H1 (cell line): ENCODE measurements at regions not wholly inside any gene's neighbourhood (a gene's known extent, or its start where the extent isn't known, plus 50 kb on each side); places are given as distances from the start of the nearest gene placed in this dataset.

ENCODE experiments used
- CTCF ChIA-PET: fragments of 300-600 bp; sonication (Branson Sonifier 250); formaldehyde crosslinking; loops from one replicate; lab custom pipeline; 2021; ENCODE audit not compliant: partially characterized antibody; lab: Charles Lee
- POLR2A ChIA-PET: fragments of 300-600 bp; sonication (Branson Sonifier 250); formaldehyde crosslinking; loops from one replicate; lab custom pipeline; 2021; ENCODE audit warnings: inconsistent platforms; ENCODE audit not compliant: partially characterized antibody; lab: Charles Lee
- DNase-seq, 2 experiments: peaks; one replicate each; pipeline versions ENCODE4 v3.0.0 to v3.0.0-alpha.2; 2010 to 2022; ENCODE audit warnings: low spot score in 2 of 2, low read depth in 1 of 2, mixed read lengths in 1 of 2
- FAIRE-seq: peaks from 2 replicates; lab custom pipeline; 2011; peaks lifted over from hg19 to GRCh38; lab: Jason Lieb, UNC
- H2AFZ ChIP-seq: 2 replicates; pipeline ENCODE4 v1.8.1; 2012; ENCODE audit warnings: low read length, inconsistent platforms
- H2AK5ac ChIP-seq: 2 replicates; pipeline ENCODE4 v1.6.1; 2013; ENCODE audit warnings: low read depth, low read length
- H2BK120ac ChIP-seq: replicated peaks from 2 replicates; pipeline ENCODE3; 2013; ENCODE audit warnings: low read depth, low read length, inconsistent platforms
- H2BK12ac ChIP-seq: 2 replicates; pipeline ENCODE4 v1.6.1; 2013; ENCODE audit warnings: low read depth, low read length
- H2BK15ac ChIP-seq: 2 replicates; pipeline ENCODE4 v1.6.1; 2013; ENCODE audit warnings: low read length
- H2BK20ac ChIP-seq: 2 replicates; pipeline ENCODE4 v1.6.1; 2013; ENCODE audit warnings: low read length
- H2BK5ac ChIP-seq: 2 replicates; pipeline ENCODE4 v1.6.1; 2013; ENCODE audit warnings: low read depth, low read length
- H3K14ac ChIP-seq: 2 replicates; pipeline ENCODE4 v1.6.1; 2013; ENCODE audit warnings: inconsistent platforms; ENCODE audit not compliant: insufficient read length
- H3K18ac ChIP-seq: 2 replicates; pipeline ENCODE4 v1.6.1; 2013; ENCODE audit warnings: low read length; ENCODE audit errors: extremely low read depth
- H3K23ac ChIP-seq: 2 replicates; pipeline ENCODE4 v1.6.1; 2013; ENCODE audit warnings: inconsistent platforms; ENCODE audit not compliant: insufficient read length
- H3K23me2 ChIP-seq: 2 replicates; pipeline ENCODE4 v1.6.1; 2013; ENCODE audit warnings: low read depth, low read length
- H3K27ac ChIP-seq: 2 replicates; pipeline ENCODE4 v1.6.1; 2011; ENCODE audit warnings: low read depth, low read length, inconsistent platforms
- H3K27me3 ChIP-seq, 4 experiments: replicated peaks in 1 of 4; 1 replicate in 1 of 4; 2 replicates in 3 of 4; pipeline versions ENCODE4 v1.6.1 to v1.8.1; 2011 to 2013; ENCODE audit warnings: low read length in 3 of 4, mild to moderate bottlenecking in 3 of 4, inconsistent platforms in 2 of 4, mixed read lengths in 2 of 4, moderate library complexity in 1 of 4; ENCODE audit not compliant: control insufficient read depth in 3 of 4, insufficient read depth in 3 of 4; ENCODE audit errors: extremely low read depth in 1 of 4
- H3K36me3 ChIP-seq, 4 experiments: 2 replicates each; pipeline versions ENCODE4 v1.6.1 to v1.8.1; 2011 to 2013; ENCODE audit warnings: mild to moderate bottlenecking in 4 of 4, low read length in 3 of 4, moderate library complexity in 2 of 4, control low read depth in 1 of 4, inconsistent platforms in 1 of 4; ENCODE audit not compliant: insufficient read depth in 4 of 4, control insufficient read depth in 2 of 4
- H3K4ac ChIP-seq: replicated peaks from 2 replicates; pipeline ENCODE3; 2013; ENCODE audit warnings: low read length, low read depth, mixed read lengths, inconsistent platforms; ENCODE audit not compliant: insufficient read length
- H3K4me1 ChIP-seq, 4 experiments: replicated peaks in 1 of 4; 1 replicate in 1 of 4; 2 replicates in 3 of 4; pipeline versions ENCODE4 v1.6.1 to v1.8.1; 2011 to 2013; ENCODE audit warnings: low read length in 3 of 4, inconsistent platforms in 2 of 4, mixed read lengths in 1 of 4; ENCODE audit not compliant: insufficient read depth in 4 of 4, control insufficient read depth in 3 of 4
- H3K4me2 ChIP-seq, 2 experiments: 2 replicates each; pipeline versions ENCODE4 v1.6.1 to v1.8.1; 2011 to 2013; ENCODE audit warnings: low read depth in 2 of 2, low read length in 2 of 2, control low read depth in 1 of 2, inconsistent platforms in 1 of 2, mild to moderate bottlenecking in 1 of 2; ENCODE audit not compliant: insufficient read depth in 1 of 2
- H3K4me3 ChIP-seq, 4 experiments: fragments of 200-600, 300-600 bp in 1 of 4; sonication (generic), shearing (Covaris generic), sonication (Bioruptor Twin) in 1 of 4; 2 replicates each; pipeline versions ENCODE4 v1.5.1 to v1.8.1; 2011 to 2016; ENCODE audit warnings: low read length in 4 of 4, low read depth in 3 of 4, control low read depth in 2 of 4, inconsistent platforms in 2 of 4, mild to moderate bottlenecking in 2 of 4, mixed read lengths in 1 of 4, moderate library complexity in 1 of 4; ENCODE audit not compliant: insufficient read depth in 2 of 4; ENCODE audit errors: extremely low read depth in 1 of 4
- H3K56ac ChIP-seq: replicated peaks from 2 replicates; pipeline ENCODE3; 2013; ENCODE audit warnings: low read depth, mild to moderate bottlenecking, mixed read lengths, low read length, inconsistent platforms; ENCODE audit not compliant: insufficient read length
- H3K79me1 ChIP-seq: 2 replicates; pipeline ENCODE4 v1.6.1; 2013; ENCODE audit warnings: low read depth, low read length, control low read depth
- H3K79me2 ChIP-seq, 2 experiments: 2 replicates each; pipeline versions ENCODE4 v1.6.1 to v1.8.1; 2012 to 2013; ENCODE audit warnings: low read length in 2 of 2, mild to moderate bottlenecking in 2 of 2, inconsistent platforms in 1 of 2; ENCODE audit not compliant: insufficient read depth in 2 of 2, control insufficient read depth in 1 of 2
- H3K9ac ChIP-seq, 4 experiments: replicated peaks in 1 of 4; 1 replicate in 1 of 4; 2 replicates in 3 of 4; pipeline versions ENCODE4 v1.6.1 to v1.8.1; 2011 to 2013; ENCODE audit warnings: low read depth in 3 of 4, low read length in 3 of 4, control low read depth in 2 of 4, mild to moderate bottlenecking in 2 of 4, moderate library complexity in 2 of 4, inconsistent platforms in 1 of 4; ENCODE audit errors: extremely low read depth in 1 of 4
- H3K9me3 ChIP-seq, 2 experiments: 2 replicates each; pipeline versions ENCODE4 v1.6.1 to v1.8.1; 2012 to 2013; ENCODE audit warnings: mild to moderate bottlenecking in 2 of 2, moderate library complexity in 2 of 2, control low read depth in 1 of 2, inconsistent platforms in 1 of 2, low read depth in 1 of 2, low read length in 1 of 2, mixed read lengths in 1 of 2; ENCODE audit not compliant: insufficient read depth in 2 of 2
- H4K20me1 ChIP-seq, 2 experiments: replicated peaks in 1 of 2; 2 replicates each; pipeline versions ENCODE3 to v1.8.1; 2011 to 2013; ENCODE audit warnings: inconsistent platforms in 2 of 2, low read length in 2 of 2, mild to moderate bottlenecking in 1 of 2; ENCODE audit not compliant: insufficient read depth in 2 of 2, control insufficient read depth in 1 of 2
- H4K5ac ChIP-seq: 2 replicates; pipeline ENCODE4 v1.6.1; 2013; ENCODE audit warnings: low read length, low read depth, mixed read lengths, inconsistent platforms; ENCODE audit not compliant: insufficient read length
- H4K8ac ChIP-seq: 2 replicates; pipeline ENCODE4 v1.8.0; 2013; ENCODE audit warnings: mild to moderate bottlenecking, moderate library complexity, low read length, inconsistent platforms; ENCODE audit not compliant: insufficient read depth; ENCODE audit errors: extremely low read depth
- H4K91ac ChIP-seq: replicated peaks from 2 replicates; pipeline ENCODE3; 2013; ENCODE audit warnings: low read length, mixed read lengths, inconsistent platforms; ENCODE audit not compliant: insufficient read length
- BACH1 ChIP-seq: IDR thresholded peaks from 2 replicates; pipeline ENCODE4 v1.6.1; 2012; ENCODE audit warnings: low read length, improper control_type of control experiment
- CREB1 ChIP-seq: IDR thresholded peaks from 2 replicates; pipeline ENCODE4 v1.6.1; 2012; ENCODE audit warnings: inconsistent platforms
- CTBP2 ChIP-seq: IDR thresholded peaks from 2 replicates; pipeline ENCODE4 v1.7.0; 2011; ENCODE audit warnings: borderline replicate concordance, mild to moderate bottlenecking, moderate library complexity, mixed read lengths, low read length; ENCODE audit not compliant: insufficient read depth, insufficient read length
- EZH2 ChIP-seq: fragments of 200-600 bp; sonication (generic); IDR thresholded peaks from 2 replicates; pipeline ENCODE4 v1.7.1; 2012; ENCODE audit warnings: low read depth, mild to moderate bottlenecking, moderate library complexity, low read length, inconsistent platforms; ENCODE audit not compliant: severe bottlenecking
- GTF2F1 ChIP-seq: IDR thresholded peaks from 2 replicates; pipeline ENCODE4 v1.6.1; 2012; ENCODE audit warnings: low read depth, low read length, improper control_type of control experiment, borderline replicate concordance
- HDAC2 ChIP-seq, 2 experiments: fragments of 300-600 bp in 1 of 2; sonication (generic) in 1 of 2; IDR thresholded peaks; 2 replicates each; pipeline ENCODE4 v1.6.1; 2011 to 2012; ENCODE audit warnings: low read depth in 2 of 2, low read length in 2 of 2, mild to moderate bottlenecking in 2 of 2, moderate library complexity in 2 of 2, borderline replicate concordance in 1 of 2, inconsistent platforms in 1 of 2
- JUND ChIP-seq: IDR thresholded peaks from 2 replicates; pipeline ENCODE4 v1.6.1; 2011; ENCODE audit warnings: mild to moderate bottlenecking, improper control_type of control experiment, low read length
- SIRT6 ChIP-seq: IDR thresholded peaks from one replicate; pipeline ENCODE4 v1.7.1; 2012; ENCODE audit warnings: low read length, inconsistent platforms
- SP1 ChIP-seq: IDR thresholded peaks from 2 replicates; pipeline ENCODE4 v1.6.1; 2011; ENCODE audit warnings: low read depth, low read length
- SP2 ChIP-seq: IDR thresholded peaks from 2 replicates; pipeline ENCODE4 v1.6.1; 2012; ENCODE audit warnings: mild to moderate bottlenecking, low read length, inconsistent platforms
- SRF ChIP-seq: IDR thresholded peaks from 2 replicates; pipeline ENCODE4 v1.6.1; 2011; ENCODE audit warnings: mild to moderate bottlenecking, low read depth, low read length, moderate library complexity
- TAF1 ChIP-seq: IDR thresholded peaks from 2 replicates; pipeline ENCODE4 v1.6.1; 2011; ENCODE audit warnings: mild to moderate bottlenecking, low read depth, low read length
- ZNF274 ChIP-seq: IDR thresholded peaks from 2 replicates; pipeline ENCODE4 v1.7.0; 2012; ENCODE audit warnings: low read length, borderline replicate concordance; ENCODE audit errors: extremely low read depth
- WGBS, 2 experiments: shearing (Covaris generic) in 1 of 2; methylation state at CpG; one replicate each; pipeline versions ENCODE4 v1.1.6 to v1.1.7; 2013 to 2015; ENCODE audit warnings: low lambda C conversion rate in 2 of 2, mixed read lengths in 2 of 2, inconsistent platforms in 1 of 2, low coverage in 1 of 2, missing lambda C conversion rate in 1 of 2; ENCODE audit not compliant: insufficient replicate concordance in 2 of 2, insufficient coverage in 1 of 2, insufficient read length in 1 of 2; ENCODE audit errors: extremely low coverage in 1 of 2, missing lambda C conversion rate in 1 of 2; 5-methylcytosine and 5-hydroxymethylcytosine counted together
- TF ChIP-seq, protein P1 (sequence below): IDR thresholded peaks from 2 replicates; pipeline ENCODE4 v1.6.1; 2011; ENCODE audit warnings: low read depth, mild to moderate bottlenecking, low read length; ENCODE audit not compliant: insufficient read depth
- TF ChIP-seq, protein P2 (sequence below): IDR thresholded peaks from 2 replicates; pipeline ENCODE4 v1.6.1; 2012; ENCODE audit warnings: inconsistent platforms

DNA sequence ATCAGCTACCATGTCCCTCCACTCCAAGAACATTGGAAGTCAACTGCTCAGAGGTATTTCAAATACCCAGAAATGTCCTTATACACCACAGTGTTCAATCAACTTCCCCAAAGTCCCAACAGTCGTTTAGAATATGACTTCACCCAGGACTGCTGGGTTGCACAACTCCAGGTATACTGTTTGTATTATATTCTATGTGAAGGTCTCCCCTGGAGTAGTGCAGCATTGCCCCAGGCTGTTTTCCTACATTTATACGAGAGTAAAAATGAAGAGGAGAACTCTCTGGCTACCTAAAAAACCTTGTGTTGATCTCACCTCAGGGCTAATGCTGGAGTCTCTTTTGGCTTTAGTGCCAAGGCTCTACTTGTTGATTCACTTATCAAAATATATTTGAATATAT, 183.6 kb upstream of the MAP3K1 start:
- FAIRE-seq: no peak
- Histone ChIP-seq H3K4ac (no peak overlapping the region), H3K27ac (no peak overlapping the region), H3K18ac (no peak overlapping the region), H4K20me1 (no peaks in the 10 kb centered on the region), H2AFZ (no peak overlapping the region), H2BK5ac (no peak overlapping the region), H3K79me2 (no peaks in the 10 kb centered on the region), H3K79me1 (no peaks in the 10 kb centered on the region), H3K14ac (no peak overlapping the region), H2BK12ac (no peak overlapping the region), H3K9ac (no peak overlapping the region), H4K91ac (no peak overlapping the region), H3K23ac (no peak overlapping the region), H4K5ac (no peak overlapping the region), H3K4me3 (no peak overlapping the region), H4K8ac (no peak overlapping the region), H3K56ac (no peak overlapping the region), H3K23me2 (no peaks in the 10 kb centered on the region), H3K4me2 (no peak overlapping the region), H3K36me3 (no peaks in the 10 kb centered on the region), H2BK15ac (no peak overlapping the region), H2BK120ac (no peak overlapping the region), H3K4me1 (no peaks in the 10 kb centered on the region; a peak in 1 of 7 replicates), H3K27me3 (no peaks in the 10 kb centered on the region), H2AK5ac (no peak overlapping the region), H3K9me3 (peaks cover 3 to 5% of the 10 kb centered on the region in 2 experiments; a peak in 3 of 4 replicates), H2BK20ac (no peak overlapping the region)
- POLR2A ChIA-PET: no interaction called here
- CTCF ChIA-PET: no interaction called here
- DNase-seq: no peak
- WGBS, 2 experiments: 97% methylated on average over 2 of the region's 2 CpGs; no CpG with 5 or more reads in 1 of the 2 experiments
- TF ChIP-seq SIRT6: no peak
- no peak for TF ChIP-seq SP2
- no peak for TF ChIP-seq CREB1
- TF ChIP-seq ZNF274: no peak
- TF ChIP-seq SP1: no peak
- TF ChIP-seq, protein P1, sequence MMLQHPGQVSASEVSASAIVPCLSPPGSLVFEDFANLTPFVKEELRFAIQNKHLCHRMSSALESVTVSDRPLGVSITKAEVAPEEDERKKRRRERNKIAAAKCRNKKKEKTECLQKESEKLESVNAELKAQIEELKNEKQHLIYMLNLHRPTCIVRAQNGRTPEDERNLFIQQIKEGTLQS: no peak
- no peak for TF ChIP-seq GTF2F1
- TF ChIP-seq BACH1: no peak
- TF ChIP-seq EZH2: no peak
- no peak for TF ChIP-seq SRF
- no peak for TF ChIP-seq CTBP2
- TF ChIP-seq HDAC2 (IDR thresholded peaks at IDR 0.05; ENCODE audit: borderline replicate concordance in 1 of 2, low read depth in 2 of 2, low read length in 2 of 2): no peak
- TF ChIP-seq, protein P2, sequence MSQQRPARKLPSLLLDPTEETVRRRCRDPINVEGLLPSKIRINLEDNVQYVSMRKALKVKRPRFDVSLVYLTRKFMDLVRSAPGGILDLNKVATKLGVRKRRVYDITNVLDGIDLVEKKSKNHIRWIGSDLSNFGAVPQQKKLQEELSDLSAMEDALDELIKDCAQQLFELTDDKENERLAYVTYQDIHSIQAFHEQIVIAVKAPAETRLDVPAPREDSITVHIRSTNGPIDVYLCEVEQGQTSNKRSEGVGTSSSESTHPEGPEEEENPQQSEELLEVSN: no peak
- no peak for TF ChIP-seq TAF1
- no peak for TF ChIP-seq JUND
